H1 (cell line): ENCODE measurements at regions not wholly inside any gene's neighbourhood (a gene's known extent, or its start where the extent isn't known, plus 50 kb on each side); places are given as distances from the start of the nearest gene placed in this dataset.

Experiments used
- CTCF ChIP-seq, 3 experiments: IDR thresholded peaks; 1 replicate in 2 of 3; 2 replicates in 1 of 3; pipeline versions ENCODE4 v1.5.1 to v1.6.1; 2011; ENCODE audit warnings: low read length in 3 of 3, mild to moderate bottlenecking in 3 of 3, inconsistent platforms in 2 of 3, low read depth in 1 of 3, moderate library complexity in 1 of 3; ENCODE audit not compliant: insufficient read depth in 1 of 3; ENCODE audit errors: control extremely low read depth in 1 of 3
- NANOG ChIP-seq: IDR thresholded peaks from 2 replicates; pipeline ENCODE4 v1.6.1; 2011; ENCODE audit warnings: low read length, low read depth, mild to moderate bottlenecking, inconsistent platforms; ENCODE audit not compliant: insufficient read depth, poor library complexity, severe bottlenecking
- POLR2AphosphoS5 ChIP-seq: IDR thresholded peaks from 2 replicates; pipeline ENCODE4 v1.6.1; 2011; ENCODE audit warnings: low read depth, low read length
- RFX5 ChIP-seq: IDR thresholded peaks from 2 replicates; pipeline ENCODE4 v1.6.1; 2011; ENCODE audit warnings: low read depth, low read length, improper control_type of control experiment, borderline replicate concordance
- RNF2 ChIP-seq: fragments of 200-900, 300-1000 bp; sonication (generic); IDR thresholded peaks from 2 replicates; pipeline ENCODE4 v1.7.1; 2016; ENCODE audit warnings: borderline replicate concordance, low read depth, mild to moderate bottlenecking, antibody characterized with exemption, low read length; ENCODE audit not compliant: poor library complexity, severe bottlenecking; ENCODE audit errors: missing control alignments
- SP1 ChIP-seq: IDR thresholded peaks from 2 replicates; pipeline ENCODE4 v1.6.1; 2011; ENCODE audit warnings: low read depth, low read length
- SP4 ChIP-seq: IDR thresholded peaks from 2 replicates; pipeline ENCODE4 v1.6.1; 2012; ENCODE audit warnings: low read length, inconsistent platforms
- SUZ12 ChIP-seq: fragments of 200-600 bp; sonication (generic); IDR thresholded peaks from 2 replicates; pipeline ENCODE4 v1.6.1; 2012; ENCODE audit warnings: mild to moderate bottlenecking, inconsistent platforms, low read length, moderate library complexity, mixed read lengths
- TAF1 ChIP-seq: IDR thresholded peaks from 2 replicates; pipeline ENCODE4 v1.6.1; 2011; ENCODE audit warnings: mild to moderate bottlenecking, low read depth, low read length
- TF ChIP-seq, protein P1 (sequence below): fragments of 300-600 bp; sonication (generic); IDR thresholded peaks from 2 replicates; pipeline ENCODE4 v1.7.1; 2012; ENCODE audit warnings: low read length, moderate library complexity, mild to moderate bottlenecking, inconsistent platforms; ENCODE audit not compliant: insufficient replicate concordance

GRCh38 chr4:16967722-16968121 is 69.3 kb upstream of the LDB2 start (continued):
- TF ChIP-seq, protein P1, sequence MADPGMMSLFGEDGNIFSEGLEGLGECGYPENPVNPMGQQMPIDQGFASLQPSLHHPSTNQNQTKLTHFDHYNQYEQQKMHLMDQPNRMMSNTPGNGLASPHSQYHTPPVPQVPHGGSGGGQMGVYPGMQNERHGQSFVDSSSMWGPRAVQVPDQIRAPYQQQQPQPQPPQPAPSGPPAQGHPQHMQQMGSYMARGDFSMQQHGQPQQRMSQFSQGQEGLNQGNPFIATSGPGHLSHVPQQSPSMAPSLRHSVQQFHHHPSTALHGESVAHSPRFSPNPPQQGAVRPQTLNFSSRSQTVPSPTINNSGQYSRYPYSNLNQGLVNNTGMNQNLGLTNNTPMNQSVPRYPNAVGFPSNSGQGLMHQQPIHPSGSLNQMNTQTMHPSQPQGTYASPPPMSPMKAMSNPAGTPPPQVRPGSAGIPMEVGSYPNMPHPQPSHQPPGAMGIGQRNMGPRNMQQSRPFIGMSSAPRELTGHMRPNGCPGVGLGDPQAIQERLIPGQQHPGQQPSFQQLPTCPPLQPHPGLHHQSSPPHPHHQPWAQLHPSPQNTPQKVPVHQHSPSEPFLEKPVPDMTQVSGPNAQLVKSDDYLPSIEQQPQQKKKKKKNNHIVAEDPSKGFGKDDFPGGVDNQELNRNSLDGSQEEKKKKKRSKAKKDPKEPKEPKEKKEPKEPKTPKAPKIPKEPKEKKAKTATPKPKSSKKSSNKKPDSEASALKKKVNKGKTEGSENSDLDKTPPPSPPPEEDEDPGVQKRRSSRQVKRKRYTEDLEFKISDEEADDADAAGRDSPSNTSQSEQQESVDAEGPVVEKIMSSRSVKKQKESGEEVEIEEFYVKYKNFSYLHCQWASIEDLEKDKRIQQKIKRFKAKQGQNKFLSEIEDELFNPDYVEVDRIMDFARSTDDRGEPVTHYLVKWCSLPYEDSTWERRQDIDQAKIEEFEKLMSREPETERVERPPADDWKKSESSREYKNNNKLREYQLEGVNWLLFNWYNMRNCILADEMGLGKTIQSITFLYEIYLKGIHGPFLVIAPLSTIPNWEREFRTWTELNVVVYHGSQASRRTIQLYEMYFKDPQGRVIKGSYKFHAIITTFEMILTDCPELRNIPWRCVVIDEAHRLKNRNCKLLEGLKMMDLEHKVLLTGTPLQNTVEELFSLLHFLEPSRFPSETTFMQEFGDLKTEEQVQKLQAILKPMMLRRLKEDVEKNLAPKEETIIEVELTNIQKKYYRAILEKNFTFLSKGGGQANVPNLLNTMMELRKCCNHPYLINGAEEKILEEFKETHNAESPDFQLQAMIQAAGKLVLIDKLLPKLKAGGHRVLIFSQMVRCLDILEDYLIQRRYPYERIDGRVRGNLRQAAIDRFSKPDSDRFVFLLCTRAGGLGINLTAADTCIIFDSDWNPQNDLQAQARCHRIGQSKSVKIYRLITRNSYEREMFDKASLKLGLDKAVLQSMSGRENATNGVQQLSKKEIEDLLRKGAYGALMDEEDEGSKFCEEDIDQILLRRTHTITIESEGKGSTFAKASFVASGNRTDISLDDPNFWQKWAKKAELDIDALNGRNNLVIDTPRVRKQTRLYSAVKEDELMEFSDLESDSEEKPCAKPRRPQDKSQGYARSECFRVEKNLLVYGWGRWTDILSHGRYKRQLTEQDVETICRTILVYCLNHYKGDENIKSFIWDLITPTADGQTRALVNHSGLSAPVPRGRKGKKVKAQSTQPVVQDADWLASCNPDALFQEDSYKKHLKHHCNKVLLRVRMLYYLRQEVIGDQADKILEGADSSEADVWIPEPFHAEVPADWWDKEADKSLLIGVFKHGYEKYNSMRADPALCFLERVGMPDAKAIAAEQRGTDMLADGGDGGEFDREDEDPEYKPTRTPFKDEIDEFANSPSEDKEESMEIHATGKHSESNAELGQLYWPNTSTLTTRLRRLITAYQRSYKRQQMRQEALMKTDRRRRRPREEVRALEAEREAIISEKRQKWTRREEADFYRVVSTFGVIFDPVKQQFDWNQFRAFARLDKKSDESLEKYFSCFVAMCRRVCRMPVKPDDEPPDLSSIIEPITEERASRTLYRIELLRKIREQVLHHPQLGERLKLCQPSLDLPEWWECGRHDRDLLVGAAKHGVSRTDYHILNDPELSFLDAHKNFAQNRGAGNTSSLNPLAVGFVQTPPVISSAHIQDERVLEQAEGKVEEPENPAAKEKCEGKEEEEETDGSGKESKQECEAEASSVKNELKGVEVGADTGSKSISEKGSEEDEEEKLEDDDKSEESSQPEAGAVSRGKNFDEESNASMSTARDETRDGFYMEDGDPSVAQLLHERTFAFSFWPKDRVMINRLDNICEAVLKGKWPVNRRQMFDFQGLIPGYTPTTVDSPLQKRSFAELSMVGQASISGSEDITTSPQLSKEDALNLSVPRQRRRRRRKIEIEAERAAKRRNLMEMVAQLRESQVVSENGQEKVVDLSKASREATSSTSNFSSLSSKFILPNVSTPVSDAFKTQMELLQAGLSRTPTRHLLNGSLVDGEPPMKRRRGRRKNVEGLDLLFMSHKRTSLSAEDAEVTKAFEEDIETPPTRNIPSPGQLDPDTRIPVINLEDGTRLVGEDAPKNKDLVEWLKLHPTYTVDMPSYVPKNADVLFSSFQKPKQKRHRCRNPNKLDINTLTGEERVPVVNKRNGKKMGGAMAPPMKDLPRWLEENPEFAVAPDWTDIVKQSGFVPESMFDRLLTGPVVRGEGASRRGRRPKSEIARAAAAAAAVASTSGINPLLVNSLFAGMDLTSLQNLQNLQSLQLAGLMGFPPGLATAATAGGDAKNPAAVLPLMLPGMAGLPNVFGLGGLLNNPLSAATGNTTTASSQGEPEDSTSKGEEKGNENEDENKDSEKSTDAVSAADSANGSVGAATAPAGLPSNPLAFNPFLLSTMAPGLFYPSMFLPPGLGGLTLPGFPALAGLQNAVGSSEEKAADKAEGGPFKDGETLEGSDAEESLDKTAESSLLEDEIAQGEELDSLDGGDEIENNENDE: no peak
- no peak for TF ChIP-seq SP1
- TF ChIP-seq SP4: no peak
- no peak for TF ChIP-seq RFX5
- TF ChIP-seq POLR2AphosphoS5: no peak
- no peak for TF ChIP-seq TAF1
- no peak for TF ChIP-seq CTCF (IDR thresholded peaks at IDR 0.05; ENCODE audit: control extremely low read depth in 1 of 3, insufficient read depth in 1 of 3, low read depth in 1 of 3, low read length in 3 of 3)
- TF ChIP-seq NANOG: no peak
- TF ChIP-seq RNF2: no peak
- TF ChIP-seq SUZ12: no peak
